ENCODE measurements at regions not wholly inside any gene's neighbourhood (a gene's known extent, or its start where the extent isn't known, plus 50 kb on each side); places are given as distances from the start of the nearest gene placed in this dataset.

DNA sequence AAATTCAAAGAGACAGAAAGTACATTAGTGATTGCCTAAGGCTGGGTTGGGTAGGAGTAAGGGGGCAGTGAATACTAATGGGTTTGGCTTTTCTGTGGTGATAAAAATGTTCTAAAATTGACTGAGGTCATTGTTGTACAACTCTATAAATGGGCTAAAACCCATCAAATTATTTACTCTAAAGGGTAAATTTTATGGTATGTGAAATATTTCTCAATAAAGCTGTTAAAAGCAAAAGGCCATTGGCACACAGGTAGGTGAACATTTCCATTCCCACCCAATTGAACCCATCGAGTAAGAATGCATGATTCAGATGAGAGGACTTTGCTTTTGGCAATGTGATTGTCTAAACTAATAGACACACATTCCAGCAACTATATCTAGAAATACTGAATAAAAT lies 579.4 kb downstream of the GATA3 start:
- ChIA-PET POLR2A (no interaction called here), CTCF (no interaction called here)
- DNase-seq (ENCODE audit: low read depth, low spot score) (no peak), FAIRE-seq (no peak)
- Histone ChIP-seq H3K9ac (replicated peaks; ENCODE audit: extremely low read depth, insufficient read depth, low read length) (no peak overlapping the region), H2AFZ (ENCODE audit: low read depth, low read length) (no peak overlapping the region), H3K36me3 (ENCODE audit: control insufficient read depth in 2 of 2, extremely low read depth in 1 of 2, insufficient read depth in 2 of 2, low read length in 2 of 2) (no peaks in the 10 kb centered on the region), H3K9me3 (replicated peaks; ENCODE audit: control insufficient read depth, insufficient read depth, low read length) (no peaks in the 10 kb centered on the region), H4K20me1 (replicated peaks; ENCODE audit: control insufficient read depth, extremely low read depth, insufficient read depth, low read length) (no peaks in the 10 kb centered on the region), H3K27ac (ENCODE audit: insufficient read depth, low read depth, low read length) (no peak overlapping the region), H3K4me2 (ENCODE audit: insufficient read depth, low read length) (no peak overlapping the region), H3K9me1 (replicated peaks; ENCODE audit: control insufficient read depth, extremely low read depth, insufficient read depth, low read length) (no peaks in the 10 kb centered on the region), H3K79me2 (ENCODE audit: control insufficient read depth, insufficient read depth, low read length) (no peaks in the 10 kb centered on the region), H3K4me3 (replicated peaks in 1 of 3; ENCODE audit: insufficient read depth in 1 of 3, low read depth in 1 of 3, low read length in 3 of 3) (no peak overlapping the region), H3K27me3 (ENCODE audit: control insufficient read depth in 2 of 2, insufficient read depth in 2 of 2, low read length in 2 of 2) (no peaks in the 10 kb centered on the region), H3K4me1 (ENCODE audit: control insufficient read depth, extremely low read depth, insufficient read depth, low read length) (no peaks in the 10 kb centered on the region)
- TF ChIP-seq MYC (IDR thresholded peaks at IDR 0.05; ENCODE audit: low read depth, low read length) (no peak), JUN (IDR thresholded peaks at IDR 0.05; ENCODE audit: borderline replicate concordance, insufficient read depth, insufficient read length, low read depth) (no peak), EZH2 (IDR thresholded peaks at IDR 0.05; ENCODE audit: borderline replicate concordance, low read depth, low read length, severe bottlenecking) (no peak), FOS (IDR thresholded peaks at IDR 0.05; ENCODE audit: borderline replicate concordance, insufficient read depth, low read length) (no peak), POLR2AphosphoS5 (IDR thresholded peaks at IDR 0.05; ENCODE audit: insufficient read depth, low read depth, low read length) (no peak)
- TF ChIP-seq, protein P1, sequence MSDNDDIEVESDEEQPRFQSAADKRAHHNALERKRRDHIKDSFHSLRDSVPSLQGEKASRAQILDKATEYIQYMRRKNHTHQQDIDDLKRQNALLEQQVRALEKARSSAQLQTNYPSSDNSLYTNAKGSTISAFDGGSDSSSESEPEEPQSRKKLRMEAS (IDR thresholded peaks at IDR 0.05; ENCODE audit: insufficient read depth, insufficient read length): no peak
- BruUV-seq (replicated peaks): no TSS peak
- intact Hi-C loops (cut with micrococcal nuclease) (no loop called here), dilution Hi-C loops (cut with MboI; ENCODE audit: extremely low pct_ligation_motif_present, low sequenced_read_pairs) (no loop called here)

DNA sequence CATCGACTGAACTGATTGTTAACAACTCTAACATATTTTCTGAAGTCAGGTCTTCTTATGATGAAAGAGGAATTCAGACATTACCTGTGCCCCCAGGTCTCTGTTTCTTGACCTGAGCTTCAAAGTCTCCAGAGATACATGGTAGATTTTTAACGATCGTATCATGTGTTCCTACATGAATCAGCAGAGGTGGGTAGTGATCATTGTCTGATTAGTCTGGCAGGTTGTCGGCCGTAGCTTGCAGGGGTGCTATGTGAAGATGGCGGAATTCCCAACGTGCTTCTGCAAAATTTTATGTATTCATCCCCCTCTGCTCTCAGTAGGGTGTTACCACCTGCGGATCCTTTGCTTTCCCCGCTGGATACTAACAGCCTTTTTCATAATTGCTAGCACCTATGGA lies 581.9 kb downstream of the GATA3 start:
- FAIRE-seq (no peak), DNase-seq (ENCODE audit: low read depth, low spot score) (no peak)
- no peak for TF ChIP-seq MYC (IDR thresholded peaks at IDR 0.05; ENCODE audit: low read depth, low read length)
- no peak for TF ChIP-seq JUN (IDR thresholded peaks at IDR 0.05; ENCODE audit: borderline replicate concordance, insufficient read depth, insufficient read length, low read depth)
- no peak for TF ChIP-seq POLR2A (IDR thresholded peaks at IDR 0.05; ENCODE audit: low read depth, low read length)
- no peak for TF ChIP-seq GATA2 (IDR thresholded peaks at IDR 0.05; ENCODE audit: insufficient read depth, insufficient read length, low read depth, low read length)
- no peak for TF ChIP-seq POLR2AphosphoS5 (IDR thresholded peaks at IDR 0.05; ENCODE audit: insufficient read depth, low read depth, low read length)
- TF ChIP-seq, protein P2, sequence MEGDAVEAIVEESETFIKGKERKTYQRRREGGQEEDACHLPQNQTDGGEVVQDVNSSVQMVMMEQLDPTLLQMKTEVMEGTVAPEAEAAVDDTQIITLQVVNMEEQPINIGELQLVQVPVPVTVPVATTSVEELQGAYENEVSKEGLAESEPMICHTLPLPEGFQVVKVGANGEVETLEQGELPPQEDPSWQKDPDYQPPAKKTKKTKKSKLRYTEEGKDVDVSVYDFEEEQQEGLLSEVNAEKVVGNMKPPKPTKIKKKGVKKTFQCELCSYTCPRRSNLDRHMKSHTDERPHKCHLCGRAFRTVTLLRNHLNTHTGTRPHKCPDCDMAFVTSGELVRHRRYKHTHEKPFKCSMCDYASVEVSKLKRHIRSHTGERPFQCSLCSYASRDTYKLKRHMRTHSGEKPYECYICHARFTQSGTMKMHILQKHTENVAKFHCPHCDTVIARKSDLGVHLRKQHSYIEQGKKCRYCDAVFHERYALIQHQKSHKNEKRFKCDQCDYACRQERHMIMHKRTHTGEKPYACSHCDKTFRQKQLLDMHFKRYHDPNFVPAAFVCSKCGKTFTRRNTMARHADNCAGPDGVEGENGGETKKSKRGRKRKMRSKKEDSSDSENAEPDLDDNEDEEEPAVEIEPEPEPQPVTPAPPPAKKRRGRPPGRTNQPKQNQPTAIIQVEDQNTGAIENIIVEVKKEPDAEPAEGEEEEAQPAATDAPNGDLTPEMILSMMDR (IDR thresholded peaks at IDR 0.05; ENCODE audit: extremely low read depth in 1 of 2, insufficient read depth in 1 of 2, low read depth in 1 of 2, low read length in 2 of 2): no peak
- no peak for TF ChIP-seq EZH2 (IDR thresholded peaks at IDR 0.05; ENCODE audit: borderline replicate concordance, low read depth, low read length, severe bottlenecking)
- TF ChIP-seq, protein P1 (IDR thresholded peaks at IDR 0.05; ENCODE audit: insufficient read depth, insufficient read length): no peak
- no peak for TF ChIP-seq FOS (IDR thresholded peaks at IDR 0.05; ENCODE audit: borderline replicate concordance, insufficient read depth, low read length)
- BruUV-seq (replicated peaks): no TSS peak
- H3K36me3 ChIP-seq (ENCODE audit: control insufficient read depth in 2 of 2, extremely low read depth in 1 of 2, insufficient read depth in 2 of 2, low read length in 2 of 2): no peaks in the 10 kb centered on the region
- no peaks in the 10 kb centered on the region for H3K4me1 ChIP-seq (ENCODE audit: control insufficient read depth, extremely low read depth, insufficient read depth, low read length)
- H3K27me3 ChIP-seq (ENCODE audit: control insufficient read depth in 2 of 2, insufficient read depth in 2 of 2, low read length in 2 of 2): no peaks in the 10 kb centered on the region
- H3K4me3 ChIP-seq (replicated peaks in 1 of 3; ENCODE audit: insufficient read depth in 1 of 3, low read depth in 1 of 3, low read length in 3 of 3): no peak overlapping the region
- intact Hi-C loops (cut with micrococcal nuclease): no loop called here
- POLR2A ChIA-PET: no interaction called here
- CTCF ChIA-PET: no interaction called here
- no peak overlapping the region for H3K27ac ChIP-seq (ENCODE audit: insufficient read depth, low read depth, low read length)
- H4K20me1 ChIP-seq (replicated peaks; ENCODE audit: control insufficient read depth, extremely low read depth, insufficient read depth, low read length): no peaks in the 10 kb centered on the region
- no peak overlapping the region for H3K4me2 ChIP-seq (ENCODE audit: insufficient read depth, low read length)
- no peaks in the 10 kb centered on the region for H3K9me3 ChIP-seq (replicated peaks; ENCODE audit: control insufficient read depth, insufficient read depth, low read length)
- no peaks in the 10 kb centered on the region for H3K79me2 ChIP-seq (ENCODE audit: control insufficient read depth, insufficient read depth, low read length)
- no peaks in the 10 kb centered on the region for H3K9me1 ChIP-seq (replicated peaks; ENCODE audit: control insufficient read depth, extremely low read depth, insufficient read depth, low read length)
- dilution Hi-C loops (cut with MboI; ENCODE audit: extremely low pct_ligation_motif_present, low sequenced_read_pairs): no loop called here
- H2AFZ ChIP-seq (ENCODE audit: low read depth, low read length): no peak overlapping the region
- no peak overlapping the region for H3K9ac ChIP-seq (replicated peaks; ENCODE audit: extremely low read depth, insufficient read depth, low read length)

All from endothelial cell of umbilical vein (primary cell).